HepG2 (cell line): ENCODE measurements at regions not wholly inside any gene's neighbourhood (a gene's known extent, or its start where the extent isn't known, plus 50 kb on each side); places are given as distances from the start of the nearest gene placed in this dataset.

Experiments used
- ATAC-seq: fragments of 200-7000 bp; cut with Tn5 transposase; 3 replicates; pipeline ENCODE4 v1.9.1; 2020; ENCODE audit warnings: mild to moderate bottlenecking, moderate library complexity
- BruUV-seq: library from RNA; stranded (reverse); fragments of 400-500 nt; replicated peaks from 2 replicates; lab custom pipeline; 2021; lab: Mats Ljungman, UMichigan
- CTCF ChIA-PET: fragments of 300-600 bp; formaldehyde crosslinking; extraction: SDS; loops from one replicate; lab custom pipeline; 2021; ENCODE audit warnings: low total read pairs, inconsistent platforms, low intra/inter-chr PET ratio; lab: Yijun Ruan, JAX
- POLR2A ChIA-PET: fragments of 350-600 bp; sonication (Branson Sonifier 250); formaldehyde crosslinking; loops from one replicate; lab custom pipeline; 2020; ENCODE audit warnings: antibody characterized with exemption, inconsistent platforms; lab: Yijun Ruan, JAX
- DNase-seq: peaks from one replicate; pipeline ENCODE4 v3.0.0-alpha.2; 2015; ENCODE audit warnings: low spot score
- FAIRE-seq: peaks from 3 replicates; lab custom pipeline; 2011; peaks lifted over from hg19 to GRCh38; lab: Jason Lieb, UNC
- H2AFZ ChIP-seq: one replicate; pipeline ENCODE4 v1.6.1; 2011; ENCODE audit warnings: low read length, inconsistent platforms
- H3K27ac ChIP-seq: fragments of 300-600 bp; 3 replicates; pipeline ENCODE4 v1.8.0; 2011; ENCODE audit warnings: mixed run types, mild to moderate bottlenecking, mixed read lengths, low read length, inconsistent platforms; ENCODE audit not compliant: insufficient read depth; ENCODE audit errors: extremely low read length
- H3K27me3 ChIP-seq, 2 experiments: fragments of 200-600 bp in 1 of 2; 2 replicates in 1 of 2; 3 replicates in 1 of 2; pipeline versions ENCODE4 v1.6.0 to v1.8.0; 2011; ENCODE audit warnings: low read length in 2 of 2, mild to moderate bottlenecking in 2 of 2, moderate library complexity in 2 of 2, inconsistent platforms in 1 of 2; ENCODE audit not compliant: insufficient read depth in 2 of 2, control insufficient read depth in 1 of 2
- H3K36me3 ChIP-seq, 2 experiments: fragments of 200-600 bp in 1 of 2; replicated peaks in 1 of 2; 2 replicates in 1 of 2; 3 replicates in 1 of 2; pipeline versions ENCODE4 v1.5.1 to v1.8.0; 2011; ENCODE audit warnings: low read length in 2 of 2, inconsistent platforms in 1 of 2; ENCODE audit not compliant: insufficient read depth in 2 of 2, control insufficient read depth in 1 of 2
- H3K4me1 ChIP-seq: 2 replicates; pipeline ENCODE4 v1.5.1; 2012; ENCODE audit warnings: low read length, inconsistent platforms; ENCODE audit not compliant: insufficient read depth
- H3K4me2 ChIP-seq: 2 replicates; pipeline ENCODE4 v1.6.0; 2011; ENCODE audit warnings: low read depth, low read length, inconsistent platforms
- H3K4me3 ChIP-seq, 3 experiments: fragments of 200-600 bp in 1 of 3; sonication (generic), shearing (Covaris generic) in 1 of 3; replicated peaks in 1 of 3; 2 replicates each; pipeline ENCODE4 v1.5.1; 2011 to 2016; ENCODE audit warnings: low read length in 3 of 3, inconsistent platforms in 2 of 3, low read depth in 2 of 3, mild to moderate bottlenecking in 2 of 3, control low read depth in 1 of 3, mixed read lengths in 1 of 3; ENCODE audit not compliant: insufficient read depth in 1 of 3
- H3K79me2 ChIP-seq: one replicate; pipeline ENCODE4 v1.6.1; 2011; ENCODE audit warnings: low read length, inconsistent platforms; ENCODE audit not compliant: insufficient read depth
- H3K9ac ChIP-seq: 2 replicates; pipeline ENCODE4 v1.6.0; 2011; ENCODE audit warnings: mild to moderate bottlenecking, low read depth, low read length, inconsistent platforms; ENCODE audit not compliant: insufficient read depth
- H3K9me3 ChIP-seq: 2 replicates; pipeline ENCODE4 v1.5.1; 2012; ENCODE audit warnings: mild to moderate bottlenecking, low read length
- H4K20me1 ChIP-seq: 2 replicates; pipeline ENCODE4 v1.6.0; 2011; ENCODE audit warnings: inconsistent platforms, mild to moderate bottlenecking, low read length, moderate library complexity; ENCODE audit not compliant: insufficient read depth
- AFF4 ChIP-seq: sonication (generic); formaldehyde crosslinking; IDR thresholded peaks from 2 replicates; pipeline ENCODE4 v1.4.0; 2020; ENCODE audit warnings: missing genetic modification reagents
- NBN ChIP-seq: fragments of 450-650 bp; conservative IDR thresholded peaks from 2 replicates; pipeline ENCODE4 v1.6.1; 2017
- ZNF691 ChIP-seq: sonication (generic); formaldehyde crosslinking; IDR thresholded peaks from 2 replicates; pipeline ENCODE4 v1.4.0; 2020; ENCODE audit warnings: missing genetic modification reagents, low read depth, mild to moderate bottlenecking, borderline replicate concordance
- ZNF720 ChIP-seq: sonication (generic); formaldehyde crosslinking; IDR thresholded peaks from 2 replicates; pipeline ENCODE4 v1.4.0; 2020; ENCODE audit warnings: missing genetic modification reagents
- WGBS: methylation state at CpG from one replicate; pipeline ENCODE4 v1.1.6; 2017; ENCODE audit warnings: low lambda C conversion rate; 5-methylcytosine and 5-hydroxymethylcytosine counted together
- in situ Hi-C: cut with HindIII; loops from 2 replicates; pipeline ENCODE4 v1.10.0; 2017; ENCODE audit warnings: low pct_unique_long_range_greater_than_20kb; ENCODE audit not compliant: extremely low pct_ligation_motif_present
- intact Hi-C: fragments of 100-400 bp; cut with micrococcal nuclease; formaldehyde crosslinking; loops from one replicate; pipeline ENCODE4 v1.10.0; 2022; ENCODE audit not compliant: unreplicated experiment
- TF ChIP-seq, protein P1 (sequence below): sonication (generic); formaldehyde crosslinking; IDR thresholded peaks from one replicate; pipeline ENCODE4 v1.5.1; 2020; ENCODE audit warnings: mild to moderate bottlenecking, missing genetic modification reagents; ENCODE audit errors: not compliant biosample characterization
- TF ChIP-seq, protein P2 (sequence below): sonication (generic); formaldehyde crosslinking; IDR thresholded peaks from 2 replicates; pipeline ENCODE4 v1.5.0; 2020; ENCODE audit warnings: mild to moderate bottlenecking, missing genetic modification reagents, borderline replicate concordance

- TF ChIP-seq, protein P1, sequence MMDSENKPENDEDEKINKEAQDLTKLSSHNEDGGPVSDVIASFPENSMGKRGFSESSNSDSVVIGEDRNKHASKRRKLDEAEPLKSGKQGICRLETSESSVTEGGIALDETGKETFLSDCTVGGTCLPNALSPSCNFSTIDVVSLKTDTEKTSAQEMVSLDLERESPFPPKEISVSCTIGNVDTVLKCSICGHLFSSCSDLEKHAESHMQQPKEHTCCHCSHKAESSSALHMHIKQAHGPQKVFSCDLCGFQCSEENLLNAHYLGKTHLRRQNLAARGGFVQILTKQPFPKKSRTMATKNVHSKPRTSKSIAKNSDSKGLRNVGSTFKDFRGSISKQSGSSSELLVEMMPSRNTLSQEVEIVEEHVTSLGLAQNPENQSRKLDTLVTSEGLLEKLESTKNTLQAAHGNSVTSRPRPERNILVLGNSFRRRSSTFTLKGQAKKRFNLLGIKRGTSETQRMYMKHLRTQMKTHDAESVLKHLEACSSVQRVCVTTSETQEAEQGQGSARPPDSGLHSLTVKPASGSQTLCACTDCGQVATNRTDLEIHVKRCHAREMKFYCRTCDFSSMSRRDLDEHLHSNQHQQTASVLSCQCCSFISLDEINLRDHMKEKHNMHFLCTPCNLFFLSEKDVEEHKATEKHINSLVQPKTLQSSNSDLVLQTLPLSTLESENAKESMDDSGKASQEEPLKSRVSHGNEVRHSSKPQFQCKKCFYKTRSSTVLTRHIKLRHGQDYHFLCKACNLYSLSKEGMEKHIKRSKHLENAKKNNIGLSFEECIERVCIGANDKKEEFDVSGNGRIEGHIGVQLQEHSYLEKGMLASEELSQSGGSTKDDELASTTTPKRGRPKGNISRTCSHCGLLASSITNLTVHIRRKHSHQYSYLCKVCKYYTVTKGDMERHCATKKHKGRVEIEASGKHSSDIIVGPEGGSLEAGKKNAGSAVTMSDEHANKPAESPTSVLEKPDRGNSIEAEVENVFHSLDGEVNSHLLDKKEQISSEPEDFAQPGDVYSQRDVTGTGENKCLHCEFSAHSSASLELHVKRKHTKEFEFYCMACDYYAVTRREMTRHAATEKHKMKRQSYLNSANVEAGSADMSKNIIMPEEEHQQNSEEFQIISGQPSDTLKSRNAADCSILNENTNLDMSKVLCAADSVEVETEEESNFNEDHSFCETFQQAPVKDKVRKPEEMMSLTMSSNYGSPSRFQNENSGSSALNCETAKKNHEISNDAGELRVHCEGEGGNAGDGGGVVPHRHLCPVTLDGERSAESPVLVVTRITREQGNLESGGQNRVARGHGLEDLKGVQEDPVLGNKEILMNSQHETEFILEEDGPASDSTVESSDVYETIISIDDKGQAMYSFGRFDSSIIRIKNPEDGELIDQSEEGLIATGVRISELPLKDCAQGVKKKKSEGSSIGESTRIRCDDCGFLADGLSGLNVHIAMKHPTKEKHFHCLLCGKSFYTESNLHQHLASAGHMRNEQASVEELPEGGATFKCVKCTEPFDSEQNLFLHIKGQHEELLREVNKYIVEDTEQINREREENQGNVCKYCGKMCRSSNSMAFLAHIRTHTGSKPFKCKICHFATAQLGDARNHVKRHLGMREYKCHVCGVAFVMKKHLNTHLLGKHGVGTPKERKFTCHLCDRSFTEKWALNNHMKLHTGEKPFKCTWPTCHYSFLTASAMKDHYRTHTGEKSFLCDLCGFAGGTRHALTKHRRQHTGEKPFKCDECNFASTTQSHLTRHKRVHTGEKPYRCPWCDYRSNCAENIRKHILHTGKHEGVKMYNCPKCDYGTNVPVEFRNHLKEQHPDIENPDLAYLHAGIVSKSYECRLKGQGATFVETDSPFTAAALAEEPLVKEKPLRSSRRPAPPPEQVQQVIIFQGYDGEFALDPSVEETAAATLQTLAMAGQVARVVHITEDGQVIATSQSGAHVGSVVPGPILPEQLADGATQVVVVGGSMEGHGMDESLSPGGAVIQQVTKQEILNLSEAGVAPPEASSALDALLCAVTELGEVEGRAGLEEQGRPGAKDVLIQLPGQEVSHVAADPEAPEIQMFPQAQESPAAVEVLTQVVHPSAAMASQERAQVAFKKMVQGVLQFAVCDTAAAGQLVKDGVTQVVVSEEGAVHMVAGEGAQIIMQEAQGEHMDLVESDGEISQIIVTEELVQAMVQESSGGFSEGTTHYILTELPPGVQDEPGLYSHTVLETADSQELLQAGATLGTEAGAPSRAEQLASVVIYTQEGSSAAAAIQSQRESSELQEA (CRISPR knock-in tag) = no peak
- no peak for TF ChIP-seq NBN
- TF ChIP-seq ZNF691 (CRISPR knock-in tag) = no peak
Measured at GRCh38 chr12:81963636-81964035, 204.5 kb upstream of the PPFIA2 start (continued).

DNA sequence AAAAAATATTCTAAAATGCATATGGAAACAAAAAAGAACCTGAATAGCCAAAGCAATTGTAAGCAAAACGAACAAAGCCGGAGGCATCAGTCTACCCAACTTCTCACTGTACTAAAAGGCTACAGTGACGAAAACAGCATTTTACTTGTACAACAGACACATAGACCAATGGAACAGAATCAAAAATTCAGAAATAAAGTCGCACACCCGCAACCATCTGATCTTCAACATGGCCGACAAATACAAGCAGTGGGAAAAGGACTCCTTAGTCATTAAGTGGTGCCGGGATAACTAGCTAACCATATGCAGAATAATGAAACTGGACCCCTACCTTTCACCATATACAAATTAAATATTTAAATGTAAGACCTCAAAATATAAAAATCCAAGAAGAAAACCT is 203.9 kb upstream of the PPFIA2 start:
- POLR2A ChIA-PET = no interaction called here
- H3K27ac ChIP-seq = no peak overlapping the region
- H3K9ac ChIP-seq = no peak overlapping the region
- H3K4me2 ChIP-seq = no peak overlapping the region
- in situ Hi-C loops = no loop called here
- H3K36me3 ChIP-seq = no peaks in the 10 kb centered on the region
- no peaks in the 10 kb centered on the region for H4K20me1 ChIP-seq
- ATAC-seq (no peak), FAIRE-seq (no peak), DNase-seq (no peak)
- BruUV-seq = no TSS peak
- intact Hi-C loops = no loop called here
- H3K4me3 ChIP-seq = no peak overlapping the region
- 32% methylated on average over 7 of the region's 7 CpGs for WGBS
- H3K79me2 ChIP-seq = no peaks in the 10 kb centered on the region
- H3K27me3 ChIP-seq = no peaks in the 10 kb centered on the region
- no peaks in the 10 kb centered on the region for H3K4me1 ChIP-seq
- no peak overlapping the region for H2AFZ ChIP-seq
- H3K9me3 ChIP-seq = 0 out of 2 replicates have a peak, but pooled peaks cover 5% of the 10 kb centered on the region
- CTCF ChIA-PET = no interaction called here
- TF ChIP-seq AFF4 (no peak), ZNF720 (no peak)
- TF ChIP-seq, protein P2, sequence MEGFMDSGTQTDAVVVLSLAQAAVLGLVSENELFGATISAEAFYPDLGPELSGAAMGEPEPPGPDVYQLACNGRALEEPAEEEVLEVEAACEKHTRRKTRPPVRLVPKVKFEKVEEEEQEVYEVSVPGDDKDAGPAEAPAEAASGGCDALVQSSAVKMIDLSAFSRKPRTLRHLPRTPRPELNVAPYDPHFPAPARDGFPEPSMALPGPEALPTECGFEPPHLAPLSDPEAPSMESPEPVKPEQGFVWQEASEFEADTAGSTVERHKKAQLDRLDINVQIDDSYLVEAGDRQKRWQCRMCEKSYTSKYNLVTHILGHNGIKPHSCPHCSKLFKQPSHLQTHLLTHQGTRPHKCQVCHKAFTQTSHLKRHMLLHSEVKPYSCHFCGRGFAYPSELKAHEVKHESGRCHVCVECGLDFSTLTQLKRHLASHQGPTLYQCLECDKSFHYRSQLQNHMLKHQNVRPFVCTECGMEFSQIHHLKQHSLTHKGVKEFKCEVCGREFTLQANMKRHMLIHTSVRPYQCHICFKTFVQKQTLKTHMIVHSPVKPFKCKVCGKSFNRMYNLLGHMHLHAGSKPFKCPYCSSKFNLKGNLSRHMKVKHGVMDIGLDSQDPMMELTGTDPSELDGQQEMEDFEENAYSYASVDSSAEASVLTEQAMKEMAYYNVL = no peak
